ENCODE measurements at regions not wholly inside any gene's neighbourhood (a gene's known extent, or its start where the extent isn't known, plus 50 kb on each side); places are given as distances from the start of the nearest gene placed in this dataset.

- no peak for TF ChIP-seq CTCF (conservative IDR thresholded peaks at IDR 0.05)
- H3K27ac ChIP-seq = no peak overlapping the region
Measured at GRCh38 chr12:105562199-105562971, 231.9 kb downstream of the C12orf75 start.

GRCh38 chr12:105567061-105567460 is 236.6 kb downstream of the C12orf75 start:
- no peak for TF ChIP-seq CTCF (conservative IDR thresholded peaks at IDR 0.05)
- no peak overlapping the region for H3K27ac ChIP-seq

DNA sequence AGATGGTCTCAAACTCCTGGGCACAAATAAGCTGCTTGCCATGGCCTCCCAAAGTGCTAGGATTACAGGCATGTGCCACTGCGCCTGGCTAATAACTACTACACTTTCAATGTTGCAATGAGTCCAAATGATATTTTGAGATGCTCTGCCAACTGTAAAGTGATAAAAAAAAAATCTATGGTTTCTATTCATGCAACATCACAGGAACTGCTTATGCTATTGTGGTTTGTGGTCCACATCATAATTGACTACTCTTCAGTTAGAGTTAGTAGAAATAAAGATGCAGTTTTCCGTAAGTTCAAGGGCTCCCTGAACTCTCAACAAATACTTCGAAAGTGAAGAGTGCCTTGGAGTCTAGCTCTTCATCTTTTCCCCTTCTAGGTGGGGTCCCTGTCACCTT is 239.4 kb downstream of the C12orf75 start:
- no peak for TF ChIP-seq CTCF (conservative IDR thresholded peaks at IDR 0.05)

DNA sequence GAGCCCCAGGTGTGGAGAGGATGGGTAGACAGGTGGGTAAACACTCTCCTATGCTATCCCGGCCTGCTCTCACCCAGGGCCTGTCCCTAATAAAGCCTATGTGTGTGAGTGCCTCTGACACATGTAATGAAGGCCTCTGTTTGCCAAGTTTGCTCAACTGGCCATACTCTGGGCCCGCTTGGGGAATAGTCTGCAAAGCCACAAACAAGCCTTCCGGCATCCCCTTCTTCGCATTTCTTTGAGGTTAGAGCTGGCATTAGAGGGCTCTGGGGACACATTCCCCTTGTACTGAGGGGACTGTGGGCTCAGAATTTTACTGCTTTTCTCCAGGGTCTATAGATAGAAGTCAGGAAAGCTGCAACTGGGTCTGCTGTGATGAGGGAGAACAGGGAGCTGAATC is 240.5 kb downstream of the C12orf75 start:
- H3K27ac ChIP-seq = no peak overlapping the region
- TF ChIP-seq CTCF (conservative IDR thresholded peaks at IDR 0.05) = no peak

More for the DNA sequence above, 239.4 kb downstream of the C12orf75 start:
- H3K27ac ChIP-seq = no peak overlapping the region

GRCh38 chr12:105573574-105573973 is 243.1 kb downstream of the C12orf75 start:
- TF ChIP-seq CTCF (conservative IDR thresholded peaks at IDR 0.05) = no peak
- H3K27ac ChIP-seq = no peak overlapping the region

DNA sequence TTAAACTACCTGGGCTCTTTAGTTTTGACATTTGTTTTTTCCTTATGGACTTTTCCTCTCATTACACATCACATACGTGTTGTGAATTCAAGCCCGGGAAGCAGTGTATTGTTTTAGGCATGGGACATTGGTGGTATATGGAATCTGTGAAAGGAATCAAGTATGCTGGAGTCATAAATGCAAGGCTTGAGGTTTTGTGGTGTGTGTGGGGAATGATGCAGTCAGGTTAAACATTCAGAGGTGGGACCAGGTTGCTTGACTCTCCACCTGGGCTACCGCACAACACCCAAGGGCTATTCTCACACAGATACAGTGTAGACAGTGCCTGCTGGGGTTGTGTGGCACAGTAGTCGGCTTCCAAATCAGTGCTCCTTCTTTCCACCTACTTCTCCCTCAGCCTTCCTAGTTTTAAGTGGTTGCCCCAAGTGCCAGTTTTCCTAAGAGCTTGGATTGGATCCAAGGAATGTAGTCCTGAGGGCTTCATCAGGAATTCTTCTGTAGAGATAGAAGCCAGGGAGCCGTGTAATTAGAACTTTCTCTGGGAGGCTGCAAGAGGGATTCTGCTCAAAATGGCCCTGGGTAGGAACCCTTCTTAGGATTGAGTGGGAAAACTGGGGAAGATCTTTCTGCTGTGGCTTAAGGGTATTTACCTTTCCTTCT is 243.7 kb downstream of the C12orf75 start:
- TF ChIP-seq CTCF (conservative IDR thresholded peaks at IDR 0.05) = no peak
- no peak overlapping the region for H3K27ac ChIP-seq

- TF ChIP-seq CTCF (conservative IDR thresholded peaks at IDR 0.05) = no peak
- no peak overlapping the region for H3K27ac ChIP-seq
Measured at GRCh38 chr12:105575235-105575634, 244.7 kb downstream of the C12orf75 start.

Data from VCaP (cell line).